Stomach (tissue), 4 donors: ENCODE measurements at regions not wholly inside any gene's neighbourhood (a gene's known extent, or its start where the extent isn't known, plus 50 kb on each side); places are given as distances from the start of the nearest gene placed in this dataset.

Experiments used
- CTCF ChIP-seq, 7 experiments: fragments of 450-650 bp in 4 of 7; fragments of 200-600 bp in 3 of 7; sonication (generic) in 3 of 7; IDR thresholded peaks; one replicate each; pipeline ENCODE4 v1.5.1; 2016 to 2019; ENCODE audit warnings: antibody characterized with exemption in 7 of 7, control low read depth in 2 of 7, mild to moderate bottlenecking in 1 of 7
- EP300 ChIP-seq: sonication (generic); formaldehyde crosslinking; IDR thresholded peaks from one replicate; pipeline ENCODE4 v1.6.1; 2017; ENCODE audit warnings: antibody characterized with exemption
- POLR2A ChIP-seq, 4 donors: fragments of 450-650 bp; IDR thresholded peaks; one replicate each; pipeline ENCODE4 v1.6.1; 2016; ENCODE audit warnings: antibody characterized with exemption in 4 of 4, control low read depth in 2 of 4, mild to moderate bottlenecking in 1 of 4, moderate library complexity in 1 of 4
- POLR2AphosphoS5 ChIP-seq, 3 donors: sonication (generic); formaldehyde crosslinking; IDR thresholded peaks; one replicate each; pipeline ENCODE4 v1.6.1; 2016; ENCODE audit warnings: antibody characterized with exemption in 3 of 3

- TF ChIP-seq POLR2A (IDR thresholded peaks at IDR 0.05) (no peak), CTCF (IDR thresholded peaks at IDR 0.05) (no peak), POLR2AphosphoS5 (IDR thresholded peaks at IDR 0.05) (no peak), EP300 (no peak)
Observed at GRCh38 chr2:2641541-2642410, 310.7 kb upstream of the MYT1L start.
